CD14-positive monocyte (primary cell): ENCODE measurements at regions not wholly inside any gene's neighbourhood (a gene's known extent, or its start where the extent isn't known, plus 50 kb on each side); places are given as distances from the start of the nearest gene placed in this dataset.

ENCODE experiments used
- DNase-seq, 3 donors: peaks; one replicate each; pipeline ENCODE4 v3.0.0-alpha.2; 2011 to 2022
- H2AFZ ChIP-seq: 2 replicates; pipeline ENCODE4 v1.6.0; 2012; ENCODE audit warnings: mild to moderate bottlenecking, low read depth, low read length, inconsistent platforms; ENCODE audit not compliant: insufficient read depth, poor library complexity, severe bottlenecking
- H3K27ac ChIP-seq, 2 donors: 1 replicate in 1 of 2; 2 replicates in 1 of 2; pipeline ENCODE4 v1.5.1; 2012 to 2013; ENCODE audit warnings: low read length in 2 of 2, control low read depth in 1 of 2, inconsistent platforms in 1 of 2, low read depth in 1 of 2, mild to moderate bottlenecking in 1 of 2
- H3K27me3 ChIP-seq, 2 donors: one replicate each; pipeline versions ENCODE4 v1.6.0 to v1.6.1; 2011 to 2013; ENCODE audit warnings: low read length in 2 of 2; ENCODE audit not compliant: control insufficient read depth in 2 of 2, insufficient read depth in 2 of 2
- H3K36me3 ChIP-seq, 2 donors: replicated peaks in 1 of 2; 1 replicate in 1 of 2; 2 replicates in 1 of 2; pipeline versions ENCODE4 v1.5.1 to v1.6.1; 2012 to 2013; ENCODE audit warnings: low read length in 2 of 2, control low read depth in 1 of 2, inconsistent platforms in 1 of 2, mild to moderate bottlenecking in 1 of 2; ENCODE audit not compliant: insufficient read depth in 2 of 2, control insufficient read depth in 1 of 2
- H3K4me1 ChIP-seq, 2 donors: 1 replicate in 1 of 2; 2 replicates in 1 of 2; pipeline versions ENCODE4 v1.5.1 to v1.6.1; 2012 to 2013; ENCODE audit warnings: low read length in 2 of 2, control low read depth in 1 of 2, inconsistent platforms in 1 of 2, mild to moderate bottlenecking in 1 of 2, moderate library complexity in 1 of 2; ENCODE audit not compliant: insufficient read depth in 2 of 2, control insufficient read depth in 1 of 2
- H3K4me2 ChIP-seq: replicated peaks from 2 replicates; pipeline ENCODE3; 2012; ENCODE audit warnings: low read length, moderate library complexity, mild to moderate bottlenecking; ENCODE audit not compliant: poor library complexity, severe bottlenecking; ENCODE audit errors: extremely low read depth
- H3K4me3 ChIP-seq, 3 experiments: fragments of 200-600 bp in 1 of 3; sonication (generic) in 1 of 3; replicated peaks in 1 of 3; 1 replicate in 2 of 3; 2 replicates in 1 of 3; pipeline ENCODE4 v1.5.1; 2011 to 2013; ENCODE audit warnings: low read length in 3 of 3, mild to moderate bottlenecking in 3 of 3, control low read depth in 2 of 3, low read depth in 2 of 3, inconsistent platforms in 1 of 3, moderate library complexity in 1 of 3
- H3K79me2 ChIP-seq: 2 replicates; pipeline ENCODE4 v1.6.0; 2012; ENCODE audit warnings: mild to moderate bottlenecking, control low read depth, inconsistent platforms, low read length, moderate library complexity; ENCODE audit not compliant: insufficient read depth
- H3K9ac ChIP-seq: 2 replicates; pipeline ENCODE4 v1.6.0; 2017; ENCODE audit warnings: low read length, mild to moderate bottlenecking; ENCODE audit not compliant: insufficient read depth, poor library complexity, severe bottlenecking
- H3K9me3 ChIP-seq, 2 donors: replicated peaks in 1 of 2; 1 replicate in 1 of 2; 2 replicates in 1 of 2; pipeline versions ENCODE4 v1.5.1 to v1.6.1; 2012 to 2013; ENCODE audit warnings: low read length in 2 of 2, control low read depth in 1 of 2; ENCODE audit not compliant: control insufficient read depth in 1 of 2, insufficient read depth in 1 of 2
- H4K20me1 ChIP-seq: 2 replicates; pipeline ENCODE4 v1.6.0; 2012; ENCODE audit warnings: mild to moderate bottlenecking, low read length, control low read depth, moderate library complexity; ENCODE audit not compliant: insufficient read depth
- H3K27ac Mint-ChIP-seq, 7 donors: one replicate each; pipeline ENCODE4 v1.8.0; 2020; ENCODE audit warnings: mild to moderate bottlenecking in 7 of 7, mixed read lengths in 7 of 7, moderate library complexity in 6 of 7, inconsistent platforms in 2 of 7
- H3K27me3 Mint-ChIP-seq, 3 donors: one replicate each; pipeline ENCODE4 v1.8.0; 2021 to 2022; ENCODE audit warnings: low read depth in 3 of 3, mild to moderate bottlenecking in 3 of 3, mixed read lengths in 3 of 3, moderate library complexity in 3 of 3, inconsistent platforms in 1 of 3
- H3K36me3 Mint-ChIP-seq, 2 donors: one replicate each; pipeline ENCODE4 v1.8.0; 2020; ENCODE audit warnings: mixed read lengths in 2 of 2, inconsistent platforms in 1 of 2, mild to moderate bottlenecking in 1 of 2
- H3K4me1 Mint-ChIP-seq: one replicate; pipeline ENCODE4 v1.8.0; 2020; ENCODE audit warnings: mild to moderate bottlenecking, mixed read lengths
- H3K4me3 Mint-ChIP-seq, 2 donors: one replicate each; pipeline ENCODE4 v1.8.0; 2020; ENCODE audit warnings: mild to moderate bottlenecking in 2 of 2, mixed read lengths in 2 of 2, moderate library complexity in 1 of 2
- H3K9me3 Mint-ChIP-seq, 7 donors: one replicate each; pipeline ENCODE4 v1.8.0; 2020 to 2022; ENCODE audit warnings: mixed read lengths in 7 of 7, mild to moderate bottlenecking in 6 of 7, moderate library complexity in 6 of 7, inconsistent platforms in 2 of 7
- WGBS: methylation state at CpG from one replicate; pipeline ENCODE4 v1.1.5; 2013; ENCODE audit warnings: missing lambda C conversion rate; ENCODE audit not compliant: insufficient coverage; 5-methylcytosine and 5-hydroxymethylcytosine counted together
- intact Hi-C, 2 donors: fragments of 100-400 bp; cut with micrococcal nuclease; formaldehyde crosslinking; loops; one replicate each; pipeline versions ENCODE4 v1.15.0 to v1.15.1; 2023
- TF ChIP-seq, protein P1 (sequence below): fragments of 200-600 bp; IDR thresholded peaks from one replicate; pipeline ENCODE4 v1.8.0; 2022; ENCODE audit warnings: antibody characterized with exemption, mild to moderate bottlenecking

DNA sequence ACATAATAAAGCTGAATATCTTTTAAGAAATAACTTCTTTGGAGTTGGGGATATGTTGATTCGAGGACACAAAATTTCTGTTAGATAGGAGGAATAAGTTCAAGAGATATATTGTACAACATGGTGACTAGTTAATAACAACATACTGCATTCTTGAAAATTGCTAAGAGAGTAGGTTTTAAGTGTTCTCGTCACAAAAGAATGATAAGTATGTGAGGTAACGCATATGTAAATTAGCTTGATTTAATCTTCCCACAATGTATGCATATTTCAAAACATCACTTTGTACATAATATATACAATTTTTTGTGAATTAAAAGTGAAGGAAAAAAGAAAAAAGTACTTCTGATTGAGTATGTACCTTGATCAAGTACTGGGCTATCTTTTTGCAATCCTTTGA lies 428.0 kb upstream of the TRPC7 start:
- no peaks in the 10 kb centered on the region for H3K9me3 ChIP-seq
- H3K4me1 ChIP-seq: no peaks in the 10 kb centered on the region
- H3K4me2 ChIP-seq: no peak overlapping the region
- intact Hi-C loops: no loop called here
- no CpG with 5 or more reads among the region's 3 CpGs for WGBS
- no peaks in the 10 kb centered on the region for H3K27me3 ChIP-seq
- no peak overlapping the region for H3K27ac ChIP-seq
- no peaks in the 10 kb centered on the region for H3K36me3 ChIP-seq
- H3K4me3 Mint-ChIP-seq: no peak overlapping the region
- no peak overlapping the region for H3K27ac Mint-ChIP-seq
- no peaks in the 10 kb centered on the region for H3K36me3 Mint-ChIP-seq
- no peak overlapping the region for H3K4me3 ChIP-seq
- peaks cover 0 to 6% (median 2%) of the 10 kb centered on the region in 3 donors for H3K27me3 Mint-ChIP-seq
- peaks cover 4 to 11% (median 6%) of the 10 kb centered on the region in 7 donors for H3K9me3 Mint-ChIP-seq
- no peak for DNase-seq
- no peak overlapping the region for H2AFZ ChIP-seq
- H3K9ac ChIP-seq: no peak overlapping the region
- no peaks in the 10 kb centered on the region for H3K79me2 ChIP-seq
- TF ChIP-seq, protein P1, sequence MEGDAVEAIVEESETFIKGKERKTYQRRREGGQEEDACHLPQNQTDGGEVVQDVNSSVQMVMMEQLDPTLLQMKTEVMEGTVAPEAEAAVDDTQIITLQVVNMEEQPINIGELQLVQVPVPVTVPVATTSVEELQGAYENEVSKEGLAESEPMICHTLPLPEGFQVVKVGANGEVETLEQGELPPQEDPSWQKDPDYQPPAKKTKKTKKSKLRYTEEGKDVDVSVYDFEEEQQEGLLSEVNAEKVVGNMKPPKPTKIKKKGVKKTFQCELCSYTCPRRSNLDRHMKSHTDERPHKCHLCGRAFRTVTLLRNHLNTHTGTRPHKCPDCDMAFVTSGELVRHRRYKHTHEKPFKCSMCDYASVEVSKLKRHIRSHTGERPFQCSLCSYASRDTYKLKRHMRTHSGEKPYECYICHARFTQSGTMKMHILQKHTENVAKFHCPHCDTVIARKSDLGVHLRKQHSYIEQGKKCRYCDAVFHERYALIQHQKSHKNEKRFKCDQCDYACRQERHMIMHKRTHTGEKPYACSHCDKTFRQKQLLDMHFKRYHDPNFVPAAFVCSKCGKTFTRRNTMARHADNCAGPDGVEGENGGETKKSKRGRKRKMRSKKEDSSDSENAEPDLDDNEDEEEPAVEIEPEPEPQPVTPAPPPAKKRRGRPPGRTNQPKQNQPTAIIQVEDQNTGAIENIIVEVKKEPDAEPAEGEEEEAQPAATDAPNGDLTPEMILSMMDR: no peak
- H4K20me1 ChIP-seq: no peaks in the 10 kb centered on the region
- no peaks in the 10 kb centered on the region for H3K4me1 Mint-ChIP-seq

DNA sequence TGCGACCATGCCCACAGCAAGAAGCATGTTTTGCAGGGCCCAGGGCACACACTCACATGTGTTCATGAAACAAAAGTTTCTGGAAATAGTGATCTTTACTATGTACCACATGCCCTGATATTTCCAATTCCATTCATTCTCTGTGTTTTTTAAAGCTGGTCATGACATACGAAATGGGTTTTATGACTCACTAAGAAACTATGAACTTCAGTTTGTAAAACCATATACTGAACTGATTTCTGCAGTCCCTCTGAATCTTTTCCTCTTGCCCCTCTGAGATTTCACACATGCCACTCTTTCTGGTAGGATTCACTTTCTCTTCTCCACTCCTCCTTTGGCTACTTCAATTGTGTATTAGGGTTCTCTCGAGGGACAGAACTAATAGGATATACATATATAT lies 416.1 kb upstream of the TRPC7 start:
- H3K9me3 Mint-ChIP-seq: peaks cover 0 to 3% (median 0%) of the 10 kb centered on the region in 7 donors
- WGBS: no CpG with 5 or more reads among the region's 3 CpGs
- TF ChIP-seq, protein P1: no peak

More for the DNA sequence above, 416.1 kb upstream of the TRPC7 start:
- no peaks in the 10 kb centered on the region for H4K20me1 ChIP-seq
- no peak overlapping the region for H3K9ac ChIP-seq
- no peak overlapping the region for H3K4me3 Mint-ChIP-seq
- no peak overlapping the region for H2AFZ ChIP-seq
- no peak overlapping the region for H3K27ac Mint-ChIP-seq
- H3K36me3 Mint-ChIP-seq: no peaks in the 10 kb centered on the region
- no peaks in the 10 kb centered on the region for H3K27me3 ChIP-seq
- no peaks in the 10 kb centered on the region for H3K4me1 Mint-ChIP-seq
- H3K27me3 Mint-ChIP-seq: peaks cover 0 to 1% (median 1%) of the 10 kb centered on the region in 3 donors
- H3K4me3 ChIP-seq: no peak overlapping the region
- H3K9me3 ChIP-seq: no peaks in the 10 kb centered on the region
- no peaks in the 10 kb centered on the region for H3K36me3 ChIP-seq
- intact Hi-C loops: no loop called here
- no peaks in the 10 kb centered on the region for H3K4me1 ChIP-seq
- no peaks in the 10 kb centered on the region for H3K79me2 ChIP-seq
- no peak overlapping the region for H3K4me2 ChIP-seq
- H3K27ac ChIP-seq: no peak overlapping the region
- no peak for DNase-seq
